GM20000 (cell line): ENCODE measurements at regions not wholly inside any gene's neighbourhood (a gene's known extent, or its start where the extent isn't known, plus 50 kb on each side); places are given as distances from the start of the nearest gene placed in this dataset.
A peak's percentile ranks its signal among the peaks of the same experiment; 100 is the strongest.
"Not testable (repeated sequence)": the region's sequence is repeated elsewhere in the genome, so short reads cannot be mapped to it uniquely, and the experiment has no call there.

ENCODE experiments used
- DNase-seq: peaks from one replicate; pipeline ENCODE4 v3.0.0; 2012; ENCODE audit warnings: low spot score
- CTCF ChIP-seq: IDR thresholded peaks from 2 replicates; pipeline ENCODE4 v1.5.1; 2012; ENCODE audit warnings: mild to moderate bottlenecking, control low read depth; ENCODE audit errors: extremely low read depth, missing control alignments

GRCh38 chr5:134471858-134472449 is 53.5 kb upstream of the JADE2 start:
- not testable (repeated sequence) for DNase-seq

- peak; percentile 2 for DNase-seq
- TF ChIP-seq CTCF, result no peak
Measured at GRCh38 chr5:134468921-134469400, 56.5 kb upstream of the JADE2 start.

GRCh38 chr5:134467231-134467630 is 55.5 kb upstream of the CDKN2AIPNL start:
- no peak for DNase-seq
- TF ChIP-seq CTCF, result no peak

GRCh38 chr5:134466241-134467069 is 54.8 kb upstream of the CDKN2AIPNL start:
- peak; percentile 51 for DNase-seq
- TF ChIP-seq CTCF, result no peak

GRCh38 chr5:134465816-134466240 is 54.1 kb upstream of the CDKN2AIPNL start:
- no peak for TF ChIP-seq CTCF
- DNase-seq, result peak; percentile 87

GRCh38 chr5:134464988-134465815 is 53.5 kb upstream of the CDKN2AIPNL start:
- peak; percentile 3 for DNase-seq

More at GRCh38 chr5:134464988-134465815, 53.5 kb upstream of the CDKN2AIPNL start:
- TF ChIP-seq CTCF, result no peak
